ENCODE measurements at regions not wholly inside any gene's neighbourhood (a gene's known extent, or its start where the extent isn't known, plus 50 kb on each side); places are given as distances from the start of the nearest gene placed in this dataset.

- TF ChIP-seq CTCF (IDR thresholded peaks at IDR 0.05; ENCODE audit: poor library complexity, severe bottlenecking) = no peak
- no peak for TF ChIP-seq POLR2AphosphoS5 (IDR thresholded peaks at IDR 0.05)
- TF ChIP-seq MXI1 (conservative IDR thresholded peaks at IDR 0.05; ENCODE audit: poor library complexity, severe bottlenecking) = no peak
- no peak for TF ChIP-seq SMC3 (conservative IDR thresholded peaks at IDR 0.05; ENCODE audit: poor library complexity)
- TF ChIP-seq EZH2 (IDR thresholded peaks at IDR 0.05; ENCODE audit: borderline replicate concordance, insufficient read depth, low read length, poor library complexity, severe bottlenecking) = no peak
- no peak for TF ChIP-seq EP300 (conservative IDR thresholded peaks at IDR 0.05; ENCODE audit: poor library complexity, severe bottlenecking)
- no peak for TF ChIP-seq RAD21 (conservative IDR thresholded peaks at IDR 0.05)
Measured at GRCh38 chr4:141853091-141853764, 216.8 kb downstream of the IL15 start.

Measured in neural cell (in vitro differentiated cells).